Endothelial cell of umbilical vein (primary cell): ENCODE measurements at regions not wholly inside any gene's neighbourhood (a gene's known extent, or its start where the extent isn't known, plus 50 kb on each side); places are given as distances from the start of the nearest gene placed in this dataset.

ENCODE experiments used
- BruUV-seq: library from RNA; stranded (reverse); fragments of 400-500 nt; replicated peaks from 2 replicates; lab custom pipeline; 2021; lab: Mats Ljungman, UMichigan
- CTCF ChIA-PET: fragments of 300-600, 350-600 bp; sonication (Branson Sonifier 250); formaldehyde crosslinking; loops from one replicate; lab custom pipeline; 2021; ENCODE audit warnings: antibody characterized with exemption, inconsistent platforms; lab: Charles Lee
- POLR2A ChIA-PET: fragments of 300-600, 350-600 bp; sonication (Branson Sonifier 250); formaldehyde crosslinking; loops from one replicate; lab custom pipeline; 2021; ENCODE audit warnings: antibody characterized with exemption, inconsistent platforms; lab: Charles Lee
- DNase-seq: peaks from one replicate; pipeline ENCODE4 v3.0.0-alpha.2; 2011; ENCODE audit warnings: low read depth, low spot score
- FAIRE-seq: peaks from 2 replicates; lab custom pipeline; 2011; peaks lifted over from hg19 to GRCh38; lab: Jason Lieb, UNC
- H2AFZ ChIP-seq: 2 replicates; pipeline ENCODE4 v1.6.0; 2012; ENCODE audit warnings: low read depth, low read length, control low read depth, inconsistent platforms
- H3K27ac ChIP-seq: 2 replicates; pipeline ENCODE4 v1.5.1; 2011; ENCODE audit warnings: low read depth, mild to moderate bottlenecking, control low read depth, low read length, moderate library complexity; ENCODE audit not compliant: insufficient read depth
- H3K27me3 ChIP-seq, 2 experiments: 2 replicates each; pipeline versions ENCODE4 v1.6.0 to v1.6.1; 2011; ENCODE audit warnings: low read length in 2 of 2, mixed read lengths in 1 of 2; ENCODE audit not compliant: control insufficient read depth in 2 of 2, insufficient read depth in 2 of 2
- H3K36me3 ChIP-seq, 2 experiments: 2 replicates in 1 of 2; 3 replicates in 1 of 2; pipeline ENCODE4 v1.5.1; 2011; ENCODE audit warnings: low read length in 2 of 2, mild to moderate bottlenecking in 1 of 2, moderate library complexity in 1 of 2; ENCODE audit not compliant: control insufficient read depth in 2 of 2, insufficient read depth in 2 of 2; ENCODE audit errors: extremely low read depth in 1 of 2
- H3K4me1 ChIP-seq: 3 replicates; pipeline ENCODE4 v1.5.1; 2011; ENCODE audit warnings: mild to moderate bottlenecking, low read length; ENCODE audit not compliant: control insufficient read depth, insufficient read depth; ENCODE audit errors: extremely low read depth
- H3K4me2 ChIP-seq: 2 replicates; pipeline ENCODE4 v1.6.1; 2011; ENCODE audit warnings: low read length, control low read depth, mixed read lengths; ENCODE audit not compliant: insufficient read depth
- H3K4me3 ChIP-seq, 3 experiments: fragments of 200-600 bp in 1 of 3; sonication (generic), shearing (Covaris generic) in 1 of 3; replicated peaks in 1 of 3; 2 replicates each; pipeline ENCODE4 v1.5.1; 2011 to 2016; ENCODE audit warnings: control low read depth in 3 of 3, low read length in 3 of 3, mild to moderate bottlenecking in 2 of 3, inconsistent platforms in 1 of 3, low read depth in 1 of 3, moderate library complexity in 1 of 3; ENCODE audit not compliant: insufficient read depth in 1 of 3
- H3K79me2 ChIP-seq: 2 replicates; pipeline ENCODE4 v1.6.0; 2012; ENCODE audit warnings: low read length, inconsistent platforms; ENCODE audit not compliant: control insufficient read depth, insufficient read depth
- H3K9ac ChIP-seq: replicated peaks from 2 replicates; pipeline ENCODE3; 2011; ENCODE audit warnings: low read length, control low read depth; ENCODE audit not compliant: insufficient read depth; ENCODE audit errors: extremely low read depth
- H3K9me1 ChIP-seq: replicated peaks from 3 replicates; pipeline ENCODE4 v1.6.0; 2011; ENCODE audit warnings: mild to moderate bottlenecking, low read length; ENCODE audit not compliant: control insufficient read depth, insufficient read depth; ENCODE audit errors: extremely low read depth
- H3K9me3 ChIP-seq: replicated peaks from 2 replicates; pipeline ENCODE4 v1.5.1; 2012; ENCODE audit warnings: low read length, inconsistent platforms; ENCODE audit not compliant: control insufficient read depth, insufficient read depth
- H4K20me1 ChIP-seq: replicated peaks from 2 replicates; pipeline ENCODE3; 2011; ENCODE audit warnings: mild to moderate bottlenecking, low read length; ENCODE audit not compliant: control insufficient read depth, insufficient read depth; ENCODE audit errors: extremely low read depth
- EZH2 ChIP-seq: IDR thresholded peaks from 2 replicates; pipeline ENCODE4 v1.6.1; 2012; ENCODE audit warnings: borderline replicate concordance, low read depth, mild to moderate bottlenecking, moderate library complexity, low read length, inconsistent platforms; ENCODE audit not compliant: severe bottlenecking
- FOS ChIP-seq: IDR thresholded peaks from 2 replicates; pipeline ENCODE4 v1.6.1; 2011; ENCODE audit warnings: mild to moderate bottlenecking, low read length, moderate library complexity, borderline replicate concordance; ENCODE audit not compliant: insufficient read depth
- GATA2 ChIP-seq: IDR thresholded peaks from 2 replicates; pipeline ENCODE4 v1.7.0; 2011; ENCODE audit warnings: low read depth, mild to moderate bottlenecking, moderate library complexity, mixed read lengths, low read length; ENCODE audit not compliant: insufficient read length, insufficient read depth
- JUN ChIP-seq: IDR thresholded peaks from 2 replicates; pipeline ENCODE4 v1.6.1; 2011; ENCODE audit warnings: borderline replicate concordance, low read depth; ENCODE audit not compliant: insufficient read length, insufficient read depth
- MYC ChIP-seq: IDR thresholded peaks from one replicate; pipeline ENCODE4 v1.6.1; 2011; ENCODE audit warnings: mild to moderate bottlenecking, low read depth, low read length
- POLR2A ChIP-seq: IDR thresholded peaks from 2 replicates; pipeline ENCODE4 v1.6.1; 2012; ENCODE audit warnings: low read depth, mild to moderate bottlenecking, control low read depth, low read length
- POLR2AphosphoS5 ChIP-seq: IDR thresholded peaks from 2 replicates; pipeline ENCODE4 v1.6.1; 2012; ENCODE audit warnings: low read depth, mild to moderate bottlenecking, control low read depth, low read length, moderate library complexity; ENCODE audit not compliant: insufficient read depth
- dilution Hi-C: fragments of 300-500 bp; cut with MboI; formaldehyde crosslinking; loops from one replicate; pipeline ENCODE4 v1.15.0; 2019; ENCODE audit warnings: low sequenced_read_pairs; ENCODE audit not compliant: extremely low pct_ligation_motif_present
- intact Hi-C: fragments of 100-400 bp; cut with micrococcal nuclease; formaldehyde crosslinking; loops from one replicate; pipeline ENCODE4 v1.10.0; 2022
- TF ChIP-seq, protein P1 (sequence below): IDR thresholded peaks from 2 replicates; pipeline ENCODE4 v1.6.1; 2011; ENCODE audit not compliant: insufficient read depth, insufficient read length
- TF ChIP-seq, protein P2 (sequence below), 2 donors: IDR thresholded peaks; 1 replicate in 1 of 2; 2 replicates in 1 of 2; pipeline ENCODE4 v1.5.1; 2011; ENCODE audit warnings: low read length in 2 of 2, mild to moderate bottlenecking in 2 of 2, moderate library complexity in 2 of 2, control low read depth in 1 of 2, inconsistent platforms in 1 of 2, low read depth in 1 of 2; ENCODE audit not compliant: insufficient read depth in 1 of 2; ENCODE audit errors: extremely low read depth in 1 of 2

DNA sequence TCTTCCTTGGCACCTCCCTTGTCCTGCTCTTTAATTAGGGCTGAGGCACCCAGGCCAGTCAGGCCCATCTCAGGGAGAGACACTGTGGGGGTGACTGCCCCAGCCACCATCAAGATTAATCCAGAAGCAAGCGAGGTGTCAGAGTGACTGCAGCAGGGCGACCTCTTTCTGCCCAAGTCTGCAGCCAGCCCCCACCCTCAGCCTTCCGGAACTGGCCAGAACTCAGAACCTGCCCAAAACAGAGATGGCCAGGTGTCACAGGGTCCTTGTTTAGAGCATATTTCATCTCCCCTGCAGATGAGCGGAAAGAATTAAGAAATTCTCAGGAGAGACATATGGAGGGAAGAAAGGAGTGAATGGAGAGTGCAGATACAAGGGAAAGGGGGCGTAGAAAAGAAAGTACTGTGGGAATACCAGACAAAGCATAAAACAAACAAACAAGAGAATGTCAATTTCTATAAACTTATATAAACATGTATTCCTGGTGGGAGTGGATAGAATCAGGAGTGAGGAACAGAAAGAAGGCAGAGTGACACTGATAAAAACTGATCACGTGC is 188.8 kb upstream of the NRP1 start:
- H3K9ac ChIP-seq: no peak overlapping the region
- H3K4me1 ChIP-seq: no peaks in the 10 kb centered on the region
- CTCF ChIA-PET: interaction anchor here (2.2 kb wide), 1 partner anchor 29 kb away, joined by 6 read pairs; no protein-coding TSS in a partner anchor
- FAIRE-seq (no peak), DNase-seq (no peak)
- no peak overlapping the region for H3K4me3 ChIP-seq
- H3K36me3 ChIP-seq: no peaks in the 10 kb centered on the region
- H4K20me1 ChIP-seq: no peaks in the 10 kb centered on the region
- intact Hi-C loops: no loop called here
- TF ChIP-seq, protein P1, sequence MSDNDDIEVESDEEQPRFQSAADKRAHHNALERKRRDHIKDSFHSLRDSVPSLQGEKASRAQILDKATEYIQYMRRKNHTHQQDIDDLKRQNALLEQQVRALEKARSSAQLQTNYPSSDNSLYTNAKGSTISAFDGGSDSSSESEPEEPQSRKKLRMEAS: no peak
- no peak for TF ChIP-seq POLR2AphosphoS5
- TF ChIP-seq POLR2A: no peak
- TF ChIP-seq, protein P2, sequence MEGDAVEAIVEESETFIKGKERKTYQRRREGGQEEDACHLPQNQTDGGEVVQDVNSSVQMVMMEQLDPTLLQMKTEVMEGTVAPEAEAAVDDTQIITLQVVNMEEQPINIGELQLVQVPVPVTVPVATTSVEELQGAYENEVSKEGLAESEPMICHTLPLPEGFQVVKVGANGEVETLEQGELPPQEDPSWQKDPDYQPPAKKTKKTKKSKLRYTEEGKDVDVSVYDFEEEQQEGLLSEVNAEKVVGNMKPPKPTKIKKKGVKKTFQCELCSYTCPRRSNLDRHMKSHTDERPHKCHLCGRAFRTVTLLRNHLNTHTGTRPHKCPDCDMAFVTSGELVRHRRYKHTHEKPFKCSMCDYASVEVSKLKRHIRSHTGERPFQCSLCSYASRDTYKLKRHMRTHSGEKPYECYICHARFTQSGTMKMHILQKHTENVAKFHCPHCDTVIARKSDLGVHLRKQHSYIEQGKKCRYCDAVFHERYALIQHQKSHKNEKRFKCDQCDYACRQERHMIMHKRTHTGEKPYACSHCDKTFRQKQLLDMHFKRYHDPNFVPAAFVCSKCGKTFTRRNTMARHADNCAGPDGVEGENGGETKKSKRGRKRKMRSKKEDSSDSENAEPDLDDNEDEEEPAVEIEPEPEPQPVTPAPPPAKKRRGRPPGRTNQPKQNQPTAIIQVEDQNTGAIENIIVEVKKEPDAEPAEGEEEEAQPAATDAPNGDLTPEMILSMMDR (IDR thresholded peaks at IDR 0.05; ENCODE audit: extremely low read depth in 1 of 2, insufficient read depth in 1 of 2, low read depth in 1 of 2, low read length in 2 of 2): no peak
- no peak for TF ChIP-seq FOS
- TF ChIP-seq JUN: no peak
- TF ChIP-seq EZH2: no peak
- no peak for TF ChIP-seq MYC
- no peak for TF ChIP-seq GATA2
- BruUV-seq: no TSS peak
- H3K9me1 ChIP-seq: no peaks in the 10 kb centered on the region
- no peaks in the 10 kb centered on the region for H3K79me2 ChIP-seq
- POLR2A ChIA-PET: no interaction called here
- H3K9me3 ChIP-seq: no peaks in the 10 kb centered on the region
- no peak overlapping the region for H3K4me2 ChIP-seq
- peaks cover 24 to 28% of the 10 kb centered on the region in 2 experiments for H3K27me3 ChIP-seq
- H2AFZ ChIP-seq: no peak overlapping the region
- dilution Hi-C loops: no loop called here
- H3K27ac ChIP-seq: no peak overlapping the region
